ENCODE measurements at regions not wholly inside any gene's neighbourhood (a gene's known extent, or its start where the extent isn't known, plus 50 kb on each side); places are given as distances from the start of the nearest gene placed in this dataset.

DNA sequence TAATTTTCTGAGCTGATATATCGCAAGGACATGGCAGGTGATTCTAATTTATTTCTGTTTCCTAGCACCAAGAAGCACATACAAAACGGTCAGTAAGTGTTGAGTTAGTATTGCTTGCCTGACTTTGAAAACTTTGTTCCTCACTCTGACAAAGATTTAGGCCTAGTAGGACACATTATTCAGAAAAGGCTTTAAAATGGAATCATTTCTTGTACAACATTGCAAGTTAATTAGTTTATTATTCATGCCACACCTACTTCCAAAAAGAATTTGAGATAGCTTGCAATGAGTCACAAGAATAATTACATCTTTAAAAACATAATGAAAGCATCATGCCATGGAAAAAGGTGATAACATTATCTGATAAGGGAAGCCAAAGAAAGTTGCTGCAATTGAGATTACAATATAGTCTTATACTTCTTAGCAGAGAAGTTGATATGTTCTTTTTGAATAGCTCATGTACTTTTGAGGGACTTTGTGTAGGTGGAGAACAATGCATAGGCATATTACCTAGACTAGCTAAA, 474.2 kb downstream of the KLF5 start:
- Histone ChIP-seq H2BK120ac (ENCODE audit: low read depth, low read length) (no peak overlapping the region), H3K4me1 (ENCODE audit: control insufficient read depth, insufficient read depth, low read length) (no peaks in the 10 kb centered on the region), H4K20me1 (ENCODE audit: insufficient read depth, low read length) (no peaks in the 10 kb centered on the region), H2BK15ac (ENCODE audit: low read depth, low read length) (no peak overlapping the region), H4K8ac (ENCODE audit: low read depth in 2 of 2, low read length in 2 of 2) (no peak overlapping the region), H3K27me3 (ENCODE audit: control insufficient read depth, insufficient read depth, low read length) (no peaks in the 10 kb centered on the region; the same call in 1 of the 2 replicates), H3K79me1 (ENCODE audit: low read depth in 1 of 2, low read length in 2 of 2) (no peaks in the 10 kb centered on the region), H2AK9ac (replicated peaks; ENCODE audit: low read depth, low read length, poor library complexity) (no peak overlapping the region), H3K9ac (ENCODE audit: low read depth, low read length) (no peak overlapping the region), H2AK5ac (ENCODE audit: low read depth, low read length) (no peak overlapping the region), H3K9me1 (ENCODE audit: insufficient read depth, low read length) (no peaks in the 10 kb centered on the region), H2AFZ (replicated peaks; ENCODE audit: low read length, poor library complexity) (no peak overlapping the region), H3K23ac (ENCODE audit: low read depth, low read length) (no peak overlapping the region), H4K5ac (ENCODE audit: low read depth, low read length) (no peak overlapping the region), H3K4me3 (ENCODE audit: insufficient read depth, low read depth, low read length) (no peak overlapping the region), H2BK5ac (ENCODE audit: low read depth, low read length, poor library complexity, severe bottlenecking) (no peak overlapping the region), H3K56ac (ENCODE audit: extremely low read depth, insufficient read depth, low read length) (no peak overlapping the region), H3K4me2 (ENCODE audit: low read depth, low read length) (no peak overlapping the region), H3K4ac (ENCODE audit: low read depth, low read length) (no peak overlapping the region), H4K91ac (ENCODE audit: insufficient read depth, low read depth, low read length) (no peak overlapping the region), H2BK20ac (ENCODE audit: low read depth, low read length) (no peak overlapping the region), H3K9me3 (ENCODE audit: control insufficient read depth, insufficient read depth, low read length) (no peaks in the 10 kb centered on the region), H3K27ac (ENCODE audit: insufficient read depth, low read length) (no peak overlapping the region), H3K36me3 (ENCODE audit: control insufficient read depth, insufficient read depth, low read length) (no peaks in the 10 kb centered on the region), H3K18ac (ENCODE audit: low read depth, low read length) (no peak overlapping the region), H3K14ac (replicated peaks; ENCODE audit: low read depth, low read length) (no peak overlapping the region)
- ATAC-seq (ENCODE audit: low read depth) (no peak), DNase-seq (no peak)
- CTCF ChIA-PET = no interaction called here
- POLR2A ChIA-PET (ENCODE audit: unreplicated experiment) = no interaction called here
- in situ Hi-C loops (cut with MboI; ENCODE audit: low sequenced_read_pairs) (no loop called here), dilution Hi-C loops (cut with HindIII; ENCODE audit: low sequenced_read_pairs, unreplicated experiment) (no loop called here), intact Hi-C loops (cut with micrococcal nuclease) (no loop called here)
- no peak for TF ChIP-seq MXI1 (IDR thresholded peaks at IDR 0.05; ENCODE audit: borderline replicate concordance, low read depth, low read length)
- no peak for TF ChIP-seq FOS (IDR thresholded peaks at IDR 0.05; ENCODE audit: low read depth, low read length)
- TF ChIP-seq MAFK (IDR thresholded peaks at IDR 0.05; ENCODE audit: low read depth, low read length) = no peak
- TF ChIP-seq CHD1 (IDR thresholded peaks at IDR 0.05; ENCODE audit: low read depth, low read length) = no peak
- TF ChIP-seq NFE2L2 (IDR thresholded peaks at IDR 0.05; ENCODE audit: low read depth, low read length) = no peak
- no peak for TF ChIP-seq CEBPB (IDR thresholded peaks at IDR 0.05; ENCODE audit: low read depth, low read length)
- no peak for TF ChIP-seq MAZ (IDR thresholded peaks at IDR 0.05; ENCODE audit: borderline replicate concordance, low read depth, low read length)
- no peak for TF ChIP-seq SMC3 (IDR thresholded peaks at IDR 0.05; ENCODE audit: low read depth, low read length)
- TF ChIP-seq BHLHE40 (IDR thresholded peaks at IDR 0.05; ENCODE audit: low read depth, low read length) = no peak
- TF ChIP-seq CTCF (conservative IDR thresholded peaks at IDR 0.05; ENCODE audit: low read depth, low read length) = no peak
- no TSS peak for BruUV-seq (replicated peaks)
- no CpG with 5 or more reads among the region's 2 CpGs for WGBS, 2 experiments (ENCODE audit: extremely low coverage in 2 of 2, insufficient read length in 1 of 2)
